ENCODE measurements at regions not wholly inside any gene's neighbourhood (a gene's known extent, or its start where the extent isn't known, plus 50 kb on each side); places are given as distances from the start of the nearest gene placed in this dataset.

DNA sequence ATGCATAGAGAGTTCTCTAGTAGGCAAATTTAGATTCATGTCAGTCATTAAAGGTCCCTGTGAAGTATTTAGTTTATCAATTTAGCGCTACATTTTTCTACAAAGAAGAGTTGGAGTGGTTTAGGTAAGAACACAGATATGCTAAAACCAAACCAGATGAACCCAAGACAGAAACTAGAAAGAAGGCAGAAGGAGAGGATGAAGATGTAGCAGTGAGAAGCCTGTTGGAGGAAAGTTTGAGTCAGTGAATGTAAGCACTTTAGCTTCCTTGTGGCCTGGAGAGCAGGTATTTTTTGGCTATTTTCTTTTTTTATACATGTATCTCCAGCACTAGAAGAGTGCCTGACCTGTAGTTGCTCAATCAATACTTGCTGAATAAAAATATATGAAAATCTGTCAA, 223.7 kb downstream of the KCNRG start:
- WGBS (ENCODE audit: insufficient coverage), result no CpG with 5 or more reads among the region's 1 CpG
- Histone ChIP-seq H3K4me2 (replicated peaks; ENCODE audit: low read depth, low read length, poor library complexity, severe bottlenecking) (no peak overlapping the region), H3K79me2 (ENCODE audit: control insufficient read depth, insufficient read depth, low read length) (no peaks in the 10 kb centered on the region), H3K4me3 (ENCODE audit: control extremely low read depth in 1 of 5, extremely low read depth in 1 of 5, insufficient read depth in 1 of 5, low read depth in 2 of 5, low read length in 4 of 5) (no peak overlapping the region), H3K27ac (ENCODE audit: low read length in 2 of 2) (no peak overlapping the region), H3K9ac (ENCODE audit: low read length) (no peak overlapping the region), H4K20me1 (ENCODE audit: control insufficient read depth, insufficient read depth, low read length, poor library complexity, severe bottlenecking) (no peaks in the 10 kb centered on the region), H2AFZ (ENCODE audit: insufficient read depth, low read depth, low read length, poor library complexity, severe bottlenecking) (no peak overlapping the region), H3K9me3 (ENCODE audit: control extremely low read depth in 1 of 3, control insufficient read depth in 2 of 3, insufficient read depth in 1 of 3, low read length in 2 of 3) (peaks cover 0 to 2% (median 1%) of the 10 kb centered on the region in 3 donors), H3K36me3 (replicated peaks in 1 of 2; ENCODE audit: control extremely low read depth in 1 of 2, control insufficient read depth in 1 of 2, extremely low read depth in 1 of 2, insufficient read depth in 2 of 2, low read length in 1 of 2) (no peaks in the 10 kb centered on the region), H3K27me3 (replicated peaks in 1 of 4; ENCODE audit: control extremely low read depth in 1 of 4, control insufficient read depth in 3 of 4, insufficient read depth in 4 of 4, low read length in 3 of 4) (no peaks in the 10 kb centered on the region), H3K4me1 (ENCODE audit: control insufficient read depth in 2 of 2, insufficient read depth in 2 of 2, low read length in 2 of 2) (peaks cover 3 to 8% of the 10 kb centered on the region in 2 donors)
- no peak for DNase-seq
- Mint-ChIP-seq H3K4me3 (no peak overlapping the region), H3K4me1 (peaks cover 27% of the 10 kb centered on the region), H3K9me3 (ENCODE audit: insufficient read depth) (no peaks in the 10 kb centered on the region), H3K27ac (no peak overlapping the region), H3K27me3 (no peaks in the 10 kb centered on the region)
- intact Hi-C loops (cut with micrococcal nuclease), result loop anchor here (5.0 to 10.0 kb wide), 3 partner anchors 107 to 673 kb away; no protein-coding TSS in a partner anchor
- TF ChIP-seq, protein P1, sequence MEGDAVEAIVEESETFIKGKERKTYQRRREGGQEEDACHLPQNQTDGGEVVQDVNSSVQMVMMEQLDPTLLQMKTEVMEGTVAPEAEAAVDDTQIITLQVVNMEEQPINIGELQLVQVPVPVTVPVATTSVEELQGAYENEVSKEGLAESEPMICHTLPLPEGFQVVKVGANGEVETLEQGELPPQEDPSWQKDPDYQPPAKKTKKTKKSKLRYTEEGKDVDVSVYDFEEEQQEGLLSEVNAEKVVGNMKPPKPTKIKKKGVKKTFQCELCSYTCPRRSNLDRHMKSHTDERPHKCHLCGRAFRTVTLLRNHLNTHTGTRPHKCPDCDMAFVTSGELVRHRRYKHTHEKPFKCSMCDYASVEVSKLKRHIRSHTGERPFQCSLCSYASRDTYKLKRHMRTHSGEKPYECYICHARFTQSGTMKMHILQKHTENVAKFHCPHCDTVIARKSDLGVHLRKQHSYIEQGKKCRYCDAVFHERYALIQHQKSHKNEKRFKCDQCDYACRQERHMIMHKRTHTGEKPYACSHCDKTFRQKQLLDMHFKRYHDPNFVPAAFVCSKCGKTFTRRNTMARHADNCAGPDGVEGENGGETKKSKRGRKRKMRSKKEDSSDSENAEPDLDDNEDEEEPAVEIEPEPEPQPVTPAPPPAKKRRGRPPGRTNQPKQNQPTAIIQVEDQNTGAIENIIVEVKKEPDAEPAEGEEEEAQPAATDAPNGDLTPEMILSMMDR (IDR thresholded peaks at IDR 0.05), result no peak
- TF ChIP-seq EZH2 (IDR thresholded peaks at IDR 0.05; ENCODE audit: borderline replicate concordance, insufficient read depth, low read depth, low read length, poor library complexity, severe bottlenecking), result no peak
- ATAC-seq (ENCODE audit: low read depth), result no peak
- CTCF ChIA-PET, result no interaction called here
- POLR2A ChIA-PET, result no interaction called here

DNA sequence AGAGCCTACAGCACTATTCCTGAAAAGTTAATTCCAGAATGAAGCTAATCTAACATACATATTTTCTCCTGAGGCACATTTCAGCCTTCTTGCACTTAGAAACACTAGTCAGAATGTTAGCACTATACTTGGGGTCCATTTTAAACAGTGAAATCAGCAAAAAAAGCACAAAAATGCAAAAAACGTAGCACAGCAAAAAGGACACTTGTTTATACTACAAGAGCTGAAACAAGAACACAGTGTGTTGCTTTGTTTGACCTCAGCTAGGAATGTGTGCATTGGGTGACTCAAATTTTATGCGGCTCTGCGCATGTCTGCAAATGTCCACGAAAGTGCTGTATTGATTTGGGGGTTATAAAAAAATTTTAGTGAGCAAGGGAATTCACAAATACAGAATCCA, 226.2 kb downstream of the KCNRG start:
- no peaks in the 10 kb centered on the region for H3K9me3 ChIP-seq (ENCODE audit: control extremely low read depth in 1 of 3, control insufficient read depth in 2 of 3, insufficient read depth in 1 of 3, low read length in 2 of 3)
- ATAC-seq (ENCODE audit: low read depth), result no peak
- no CpG with 5 or more reads among the region's 4 CpGs for WGBS (ENCODE audit: insufficient coverage)
- CTCF ChIA-PET, result interaction anchor here (1.5 kb wide), 1 partner anchor 118 kb away, joined by 3 read pairs; no protein-coding TSS in a partner anchor
- no peak overlapping the region for H3K9ac ChIP-seq (ENCODE audit: low read length)
- H3K4me2 ChIP-seq (replicated peaks; ENCODE audit: low read depth, low read length, poor library complexity, severe bottlenecking), result no peak overlapping the region
- H3K9me3 Mint-ChIP-seq (ENCODE audit: insufficient read depth), result no peaks in the 10 kb centered on the region
- no peaks in the 10 kb centered on the region for H3K79me2 ChIP-seq (ENCODE audit: control insufficient read depth, insufficient read depth, low read length)
- POLR2A ChIA-PET, result no interaction called here
- H3K4me3 ChIP-seq (ENCODE audit: control extremely low read depth in 1 of 5, extremely low read depth in 1 of 5, insufficient read depth in 1 of 5, low read depth in 2 of 5, low read length in 4 of 5), result no peak overlapping the region
- no peak overlapping the region for H2AFZ ChIP-seq (ENCODE audit: insufficient read depth, low read depth, low read length, poor library complexity, severe bottlenecking)
- H3K27me3 ChIP-seq (replicated peaks in 1 of 4; ENCODE audit: control extremely low read depth in 1 of 4, control insufficient read depth in 3 of 4, insufficient read depth in 4 of 4, low read length in 3 of 4), result no peaks in the 10 kb centered on the region
- peaks cover 7 to 14% of the 10 kb centered on the region in 2 donors for H3K4me1 ChIP-seq (ENCODE audit: control insufficient read depth in 2 of 2, insufficient read depth in 2 of 2, low read length in 2 of 2)
- no peak for TF ChIP-seq EZH2 (IDR thresholded peaks at IDR 0.05; ENCODE audit: borderline replicate concordance, insufficient read depth, low read depth, low read length, poor library complexity, severe bottlenecking)
- TF ChIP-seq, protein P1 (IDR thresholded peaks at IDR 0.05), result no peak
- peaks cover 28% of the 10 kb centered on the region for H3K4me1 Mint-ChIP-seq
- H4K20me1 ChIP-seq (ENCODE audit: control insufficient read depth, insufficient read depth, low read length, poor library complexity, severe bottlenecking), result no peaks in the 10 kb centered on the region
- intact Hi-C loops (cut with micrococcal nuclease), result no loop called here
- no peaks in the 10 kb centered on the region for H3K27me3 Mint-ChIP-seq
- no peak for DNase-seq
- no peak overlapping the region for H3K27ac Mint-ChIP-seq
- no peak overlapping the region for H3K4me3 Mint-ChIP-seq
- H3K36me3 ChIP-seq (replicated peaks in 1 of 2; ENCODE audit: control extremely low read depth in 1 of 2, control insufficient read depth in 1 of 2, extremely low read depth in 1 of 2, insufficient read depth in 2 of 2, low read length in 1 of 2), result no peaks in the 10 kb centered on the region
- no peak overlapping the region for H3K27ac ChIP-seq (ENCODE audit: low read length in 2 of 2)
